ENCODE measurements at regions not wholly inside any gene's neighbourhood (a gene's known extent, or its start where the extent isn't known, plus 50 kb on each side); places are given as distances from the start of the nearest gene placed in this dataset.

DNA sequence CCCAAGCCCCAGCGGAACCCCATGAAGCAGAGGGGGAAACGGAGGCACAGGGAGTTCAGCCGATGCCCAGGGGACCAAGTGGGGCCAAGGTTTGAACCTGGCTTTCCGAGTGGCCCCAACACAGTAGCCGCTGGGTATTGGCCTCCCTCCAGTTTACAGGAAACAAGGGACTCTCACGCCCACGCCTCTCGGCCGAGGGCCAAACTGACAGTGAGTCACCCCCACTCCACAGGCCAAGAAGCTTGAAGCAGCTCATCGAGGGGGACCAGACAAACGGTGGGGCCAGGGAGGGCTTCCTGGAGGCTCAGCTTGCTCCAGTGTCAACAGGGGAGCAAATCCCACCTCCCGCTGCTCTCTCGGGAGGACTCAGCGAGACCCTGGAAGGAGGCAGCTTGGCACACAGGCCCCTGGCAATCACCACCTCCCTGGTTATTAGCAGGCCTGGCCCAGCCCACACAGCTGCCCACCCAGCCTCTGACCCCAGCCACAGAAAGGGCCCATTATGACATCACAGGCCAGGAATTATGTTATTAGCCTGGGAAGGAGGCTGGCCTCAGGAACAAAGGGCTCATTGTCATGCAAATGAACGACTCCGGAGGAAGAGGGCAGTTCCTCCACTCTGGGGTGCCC, 54.6 kb downstream of the NCOR2 start:
- H3K9me2 ChIP-seq (replicated peaks; ENCODE audit: low read depth, low read length), result no peaks in the 10 kb centered on the region
- peaks cover 20% of the 10 kb centered on the region for H3K4me1 ChIP-seq (ENCODE audit: insufficient read depth, low read length, poor library complexity, severe bottlenecking)
- no peak overlapping the region for H2AFZ ChIP-seq (ENCODE audit: low read length)
- H3K79me2 ChIP-seq (ENCODE audit: insufficient read depth, low read length), result peaks cover 97% of the 10 kb centered on the region; the same call in 1 of the 2 replicates
- H3K4me2 ChIP-seq (ENCODE audit: low read depth, low read length, poor library complexity, severe bottlenecking), result no peak overlapping the region
- no peaks in the 10 kb centered on the region for H3F3A ChIP-seq (ENCODE audit: low read depth)
- TF ChIP-seq, protein P1, sequence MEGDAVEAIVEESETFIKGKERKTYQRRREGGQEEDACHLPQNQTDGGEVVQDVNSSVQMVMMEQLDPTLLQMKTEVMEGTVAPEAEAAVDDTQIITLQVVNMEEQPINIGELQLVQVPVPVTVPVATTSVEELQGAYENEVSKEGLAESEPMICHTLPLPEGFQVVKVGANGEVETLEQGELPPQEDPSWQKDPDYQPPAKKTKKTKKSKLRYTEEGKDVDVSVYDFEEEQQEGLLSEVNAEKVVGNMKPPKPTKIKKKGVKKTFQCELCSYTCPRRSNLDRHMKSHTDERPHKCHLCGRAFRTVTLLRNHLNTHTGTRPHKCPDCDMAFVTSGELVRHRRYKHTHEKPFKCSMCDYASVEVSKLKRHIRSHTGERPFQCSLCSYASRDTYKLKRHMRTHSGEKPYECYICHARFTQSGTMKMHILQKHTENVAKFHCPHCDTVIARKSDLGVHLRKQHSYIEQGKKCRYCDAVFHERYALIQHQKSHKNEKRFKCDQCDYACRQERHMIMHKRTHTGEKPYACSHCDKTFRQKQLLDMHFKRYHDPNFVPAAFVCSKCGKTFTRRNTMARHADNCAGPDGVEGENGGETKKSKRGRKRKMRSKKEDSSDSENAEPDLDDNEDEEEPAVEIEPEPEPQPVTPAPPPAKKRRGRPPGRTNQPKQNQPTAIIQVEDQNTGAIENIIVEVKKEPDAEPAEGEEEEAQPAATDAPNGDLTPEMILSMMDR (conservative IDR thresholded peaks at IDR 0.05; ENCODE audit: low read length), result no peak
- TF ChIP-seq EZH2phosphoT487 (IDR thresholded peaks at IDR 0.05; ENCODE audit: borderline replicate concordance), result no peak
- H3K9ac ChIP-seq (ENCODE audit: low read depth, low read length, poor library complexity, severe bottlenecking), result no peak overlapping the region
- peaks cover 14% of the 10 kb centered on the region; the same call in 1 of the 2 replicates for H3K36me3 ChIP-seq (ENCODE audit: insufficient read depth, low read length)
- no peaks in the 10 kb centered on the region for H3K9me3 ChIP-seq (ENCODE audit: insufficient read depth, low read depth, low read length)
- H3K27me3 ChIP-seq (ENCODE audit: insufficient read depth, low read length, poor library complexity, severe bottlenecking), result no peaks in the 10 kb centered on the region
- H3K4me3 ChIP-seq (ENCODE audit: low read length, poor library complexity, severe bottlenecking), result no peak overlapping the region
- H4K20me1 ChIP-seq (ENCODE audit: insufficient read depth, low read length, poor library complexity, severe bottlenecking), result peaks cover 73% of the 10 kb centered on the region

DNA sequence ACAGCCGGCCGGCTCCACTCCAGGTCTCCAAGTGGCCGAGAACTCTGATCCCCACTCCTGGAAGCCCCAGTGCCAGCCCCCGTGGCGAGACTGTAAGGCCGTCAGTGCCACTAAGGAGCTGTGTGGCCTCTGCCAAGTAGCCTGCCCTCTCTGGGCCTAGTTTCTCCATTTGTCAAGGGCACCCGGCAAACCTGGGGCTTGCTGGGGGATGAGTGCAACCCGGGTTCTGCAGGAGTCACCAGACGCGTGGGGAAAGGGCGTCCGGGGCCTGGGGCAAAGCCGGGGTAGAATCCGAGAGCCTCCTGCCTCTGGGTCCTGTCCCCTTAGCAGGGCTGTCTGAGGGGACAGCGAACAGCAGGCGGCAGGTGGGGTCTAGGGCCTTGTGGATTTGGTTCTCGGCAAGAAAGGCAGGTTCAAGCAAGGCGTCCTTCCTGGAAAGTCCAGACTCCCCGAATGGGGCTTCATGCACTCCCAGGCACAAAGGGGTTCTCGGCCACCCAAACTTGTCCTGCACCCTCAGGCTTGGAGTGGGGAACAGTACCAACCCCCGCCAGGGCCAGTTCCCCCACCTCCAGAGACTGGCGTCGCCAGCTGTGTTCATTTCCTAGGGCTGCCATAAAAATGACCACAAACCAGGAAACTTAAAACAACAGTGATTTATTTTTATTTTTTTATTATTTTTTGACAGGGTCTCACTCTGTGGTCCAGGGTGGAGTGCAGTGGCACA, 56.0 kb downstream of the NCOR2 start:
- Histone ChIP-seq H3F3A (ENCODE audit: low read depth) (no peaks in the 10 kb centered on the region), H2AFZ (ENCODE audit: low read length) (no peak overlapping the region), H3K4me1 (ENCODE audit: insufficient read depth, low read length, poor library complexity, severe bottlenecking) (peaks cover 20% of the 10 kb centered on the region), H3K4me3 (ENCODE audit: low read length, poor library complexity, severe bottlenecking) (no peak overlapping the region), H3K9ac (ENCODE audit: low read depth, low read length, poor library complexity, severe bottlenecking) (no peak overlapping the region), H3K9me2 (replicated peaks; ENCODE audit: low read depth, low read length) (no peaks in the 10 kb centered on the region), H3K36me3 (ENCODE audit: insufficient read depth, low read length) (peaks cover 14% of the 10 kb centered on the region; the same call in 1 of the 2 replicates), H4K20me1 (ENCODE audit: insufficient read depth, low read length, poor library complexity, severe bottlenecking) (peaks cover 67% of the 10 kb centered on the region), H3K4me2 (ENCODE audit: low read depth, low read length, poor library complexity, severe bottlenecking) (no peak overlapping the region), H3K27me3 (ENCODE audit: insufficient read depth, low read length, poor library complexity, severe bottlenecking) (no peaks in the 10 kb centered on the region), H3K9me3 (ENCODE audit: insufficient read depth, low read depth, low read length) (no peaks in the 10 kb centered on the region), H3K79me2 (ENCODE audit: insufficient read depth, low read length) (peaks cover 97% of the 10 kb centered on the region; the same call in 1 of the 2 replicates)
- no peak for TF ChIP-seq EZH2phosphoT487 (IDR thresholded peaks at IDR 0.05; ENCODE audit: borderline replicate concordance)
- TF ChIP-seq, protein P1 (conservative IDR thresholded peaks at IDR 0.05; ENCODE audit: low read length), result no peak

DNA sequence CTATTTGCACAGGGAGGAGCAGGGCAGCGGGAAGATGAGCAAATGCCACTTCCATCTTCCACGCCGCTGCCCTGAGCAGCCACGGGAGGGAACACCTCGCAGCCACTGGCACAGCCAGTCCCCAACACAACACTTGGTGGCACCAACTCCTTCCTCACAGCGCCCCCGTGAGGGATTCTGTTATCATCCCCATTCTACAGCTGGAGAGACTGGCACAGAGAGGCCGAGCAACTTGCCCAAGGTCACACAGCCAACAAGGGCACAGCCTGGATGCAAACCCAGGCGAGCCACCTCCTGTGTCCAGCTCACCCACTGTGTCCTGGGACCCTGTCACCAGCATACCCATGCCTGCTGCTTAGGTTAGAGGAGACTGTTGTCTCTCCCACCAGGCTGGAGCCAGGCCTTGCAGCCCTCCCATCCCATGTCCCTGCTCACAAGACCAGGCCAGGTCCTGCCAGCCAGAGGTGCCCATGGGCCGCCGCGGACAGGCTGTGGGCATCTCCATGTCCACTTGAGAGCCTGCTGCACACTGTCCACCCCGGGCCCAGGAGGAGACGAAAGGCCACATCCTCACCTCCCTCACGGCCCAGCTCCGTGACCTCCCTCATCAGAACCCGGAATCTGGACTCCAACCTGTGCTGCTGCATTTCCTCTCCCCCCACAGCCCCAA, 57.0 kb downstream of the NCOR2 start:
- no peak overlapping the region for H2AFZ ChIP-seq (ENCODE audit: low read length)
- H3K4me2 ChIP-seq (ENCODE audit: low read depth, low read length, poor library complexity, severe bottlenecking), result no peak overlapping the region
- H3K79me2 ChIP-seq (ENCODE audit: insufficient read depth, low read length), result peaks cover 97% of the 10 kb centered on the region; the same call in 1 of the 2 replicates
- H3K4me1 ChIP-seq (ENCODE audit: insufficient read depth, low read length, poor library complexity, severe bottlenecking), result peaks cover 20% of the 10 kb centered on the region
- H3K36me3 ChIP-seq (ENCODE audit: insufficient read depth, low read length), result peaks cover 4% of the 10 kb centered on the region; the same call in 1 of the 2 replicates
- no peaks in the 10 kb centered on the region for H3F3A ChIP-seq (ENCODE audit: low read depth)
- H3K9me3 ChIP-seq (ENCODE audit: insufficient read depth, low read depth, low read length), result no peaks in the 10 kb centered on the region
- no peaks in the 10 kb centered on the region for H3K27me3 ChIP-seq (ENCODE audit: insufficient read depth, low read length, poor library complexity, severe bottlenecking)
- peaks cover 68% of the 10 kb centered on the region for H4K20me1 ChIP-seq (ENCODE audit: insufficient read depth, low read length, poor library complexity, severe bottlenecking)
- H3K9ac ChIP-seq (ENCODE audit: low read depth, low read length, poor library complexity, severe bottlenecking), result no peak overlapping the region
- TF ChIP-seq EZH2phosphoT487 (IDR thresholded peaks at IDR 0.05; ENCODE audit: borderline replicate concordance), result no peak
- TF ChIP-seq, protein P1 (conservative IDR thresholded peaks at IDR 0.05; ENCODE audit: low read length), result peak; percentile 34
- H3K4me3 ChIP-seq (ENCODE audit: low read length, poor library complexity, severe bottlenecking), result no peak overlapping the region
- no peaks in the 10 kb centered on the region for H3K9me2 ChIP-seq (replicated peaks; ENCODE audit: low read depth, low read length)

Data from Loucy (cell line).